Caco-2 (cell line): ENCODE measurements at regions not wholly inside any gene's neighbourhood (a gene's known extent, or its start where the extent isn't known, plus 50 kb on each side); places are given as distances from the start of the nearest gene placed in this dataset.
"Not testable (repeated sequence)": the region's sequence is repeated elsewhere in the genome, so short reads cannot be mapped to it uniquely, and the experiment has no call there.

ENCODE experiments used
- BruUV-seq: library from RNA; stranded (reverse); fragments of 400-500 nt; replicated peaks from 2 replicates; lab custom pipeline; 2021; lab: Mats Ljungman, UMichigan
- CTCF ChIA-PET: fragments of 300-600 bp; sonication (Branson Sonifier 250); formaldehyde crosslinking; loops from one replicate; lab custom pipeline; 2022; ENCODE audit warnings: antibody characterized with exemption; lab: Charles Lee
- POLR2A ChIA-PET: fragments of 300-600 bp; sonication (Branson Sonifier 250); formaldehyde crosslinking; loops from one replicate; lab custom pipeline; 2022; ENCODE audit warnings: antibody characterized with exemption; lab: Charles Lee
- DNase-seq, 2 experiments: peaks; one replicate each; pipeline versions ENCODE4 v3.0.0 to v3.0.0-alpha.2; 2020 to 2022
- H3K27me3 ChIP-seq: replicated peaks from 2 replicates; pipeline ENCODE4 v1.6.0; 2011; ENCODE audit warnings: low read length; ENCODE audit not compliant: control insufficient read depth, insufficient read depth
- H3K36me3 ChIP-seq: 2 replicates; pipeline ENCODE4 v1.5.1; 2011; ENCODE audit warnings: low read length; ENCODE audit not compliant: control insufficient read depth, insufficient read depth
- H3K4me1 ChIP-seq: fragments of 250-450 bp; sonication (Bioruptor Pico); 2 replicates; pipeline ENCODE4 v1.5.1; 2020; ENCODE audit warnings: mild to moderate bottlenecking
- H3K4me3 ChIP-seq: 2 replicates; pipeline ENCODE4 v1.5.1; 2011; ENCODE audit warnings: low read depth, mild to moderate bottlenecking, control low read depth, low read length
- H3K9me3 ChIP-seq: fragments of 250-450 bp; sonication (Bioruptor Pico); 2 replicates; pipeline ENCODE4 v1.5.1; 2020; ENCODE audit warnings: mild to moderate bottlenecking, moderate library complexity
- H3K27ac Mint-ChIP-seq: one replicate; pipeline ENCODE4 v1.8.0; 2022; ENCODE audit warnings: mixed read lengths; ENCODE audit not compliant: unreplicated experiment
- H3K27me3 Mint-ChIP-seq: one replicate; pipeline ENCODE4 v1.8.0; 2022; ENCODE audit warnings: mixed read lengths; ENCODE audit not compliant: insufficient read depth, unreplicated experiment
- H3K36me3 Mint-ChIP-seq: one replicate; pipeline ENCODE4 v1.8.0; 2022; ENCODE audit warnings: mild to moderate bottlenecking, mixed read lengths; ENCODE audit not compliant: insufficient read depth, unreplicated experiment
- H3K4me1 Mint-ChIP-seq: one replicate; pipeline ENCODE4 v1.8.0; 2022; ENCODE audit warnings: low read depth, mixed read lengths; ENCODE audit not compliant: unreplicated experiment
- H3K4me3 Mint-ChIP-seq: one replicate; pipeline ENCODE4 v1.8.0; 2022; ENCODE audit warnings: mild to moderate bottlenecking, moderate library complexity, mixed read lengths; ENCODE audit not compliant: unreplicated experiment
- H3K9me3 Mint-ChIP-seq: one replicate; pipeline ENCODE4 v1.8.0; 2022; ENCODE audit warnings: mixed read lengths; ENCODE audit not compliant: unreplicated experiment
- intact Hi-C: fragments of 100-400 bp; cut with micrococcal nuclease; formaldehyde crosslinking; loops from one replicate; pipeline ENCODE4 v1.10.0; 2022; ENCODE audit not compliant: unreplicated experiment
- TF ChIP-seq, protein P1 (sequence below), 2 experiments: fragments of 200-600 bp in 1 of 2; IDR thresholded peaks; 1 replicate in 1 of 2; 2 replicates in 1 of 2; pipeline versions ENCODE4 v1.5.1 to v1.8.0; 2011 to 2022; ENCODE audit warnings: antibody characterized with exemption in 1 of 2, control low read depth in 1 of 2, inconsistent platforms in 1 of 2, low read depth in 1 of 2, low read length in 1 of 2, mild to moderate bottlenecking in 1 of 2, moderate library complexity in 1 of 2; ENCODE audit not compliant: insufficient read depth in 1 of 2, severe bottlenecking in 1 of 2, unreplicated experiment in 1 of 2

DNA sequence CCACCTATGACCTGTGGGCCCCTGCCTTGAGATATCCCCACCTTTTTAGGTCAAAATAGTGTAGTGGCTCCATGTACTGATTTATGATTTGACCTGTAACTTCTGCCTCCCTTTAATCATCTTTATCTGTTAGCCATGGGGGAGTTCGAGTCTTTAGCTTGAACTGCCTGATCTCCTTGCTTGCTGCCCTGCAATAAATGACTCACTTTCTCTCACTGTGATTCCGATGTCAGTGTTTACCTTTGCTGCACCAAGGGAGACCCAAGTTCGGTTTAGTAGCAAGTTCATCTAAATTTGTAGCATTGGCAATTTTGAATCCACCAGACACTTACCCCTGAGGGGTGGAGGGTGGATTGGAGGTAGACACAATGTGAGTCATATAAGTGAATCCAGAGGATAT is 814.6 kb upstream of the AUTS2 start:
- DNase-seq: no peak
- H3K4me1 Mint-ChIP-seq: no peaks in the 10 kb centered on the region
- H3K36me3 Mint-ChIP-seq: no peaks in the 10 kb centered on the region
- CTCF ChIA-PET: no interaction called here
- H3K9me3 Mint-ChIP-seq: peaks cover 8% of the 10 kb centered on the region
- no peaks in the 10 kb centered on the region for H3K36me3 ChIP-seq
- intact Hi-C loops: no loop called here
- no peak overlapping the region for H3K4me3 Mint-ChIP-seq
- TF ChIP-seq, protein P1, sequence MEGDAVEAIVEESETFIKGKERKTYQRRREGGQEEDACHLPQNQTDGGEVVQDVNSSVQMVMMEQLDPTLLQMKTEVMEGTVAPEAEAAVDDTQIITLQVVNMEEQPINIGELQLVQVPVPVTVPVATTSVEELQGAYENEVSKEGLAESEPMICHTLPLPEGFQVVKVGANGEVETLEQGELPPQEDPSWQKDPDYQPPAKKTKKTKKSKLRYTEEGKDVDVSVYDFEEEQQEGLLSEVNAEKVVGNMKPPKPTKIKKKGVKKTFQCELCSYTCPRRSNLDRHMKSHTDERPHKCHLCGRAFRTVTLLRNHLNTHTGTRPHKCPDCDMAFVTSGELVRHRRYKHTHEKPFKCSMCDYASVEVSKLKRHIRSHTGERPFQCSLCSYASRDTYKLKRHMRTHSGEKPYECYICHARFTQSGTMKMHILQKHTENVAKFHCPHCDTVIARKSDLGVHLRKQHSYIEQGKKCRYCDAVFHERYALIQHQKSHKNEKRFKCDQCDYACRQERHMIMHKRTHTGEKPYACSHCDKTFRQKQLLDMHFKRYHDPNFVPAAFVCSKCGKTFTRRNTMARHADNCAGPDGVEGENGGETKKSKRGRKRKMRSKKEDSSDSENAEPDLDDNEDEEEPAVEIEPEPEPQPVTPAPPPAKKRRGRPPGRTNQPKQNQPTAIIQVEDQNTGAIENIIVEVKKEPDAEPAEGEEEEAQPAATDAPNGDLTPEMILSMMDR (IDR thresholded peaks at IDR 0.05; ENCODE audit: insufficient read depth in 1 of 2, low read depth in 1 of 2, low read length in 1 of 2, severe bottlenecking in 1 of 2, unreplicated experiment in 1 of 2): no peak
- H3K27me3 Mint-ChIP-seq: no peaks in the 10 kb centered on the region
- BruUV-seq: no TSS peak
- H3K9me3 ChIP-seq: no peaks in the 10 kb centered on the region
- no peak overlapping the region for H3K4me3 ChIP-seq
- H3K27ac Mint-ChIP-seq: no peak overlapping the region
- no peaks in the 10 kb centered on the region for H3K27me3 ChIP-seq
- POLR2A ChIA-PET: no interaction called here
- H3K4me1 ChIP-seq: no peaks in the 10 kb centered on the region

DNA sequence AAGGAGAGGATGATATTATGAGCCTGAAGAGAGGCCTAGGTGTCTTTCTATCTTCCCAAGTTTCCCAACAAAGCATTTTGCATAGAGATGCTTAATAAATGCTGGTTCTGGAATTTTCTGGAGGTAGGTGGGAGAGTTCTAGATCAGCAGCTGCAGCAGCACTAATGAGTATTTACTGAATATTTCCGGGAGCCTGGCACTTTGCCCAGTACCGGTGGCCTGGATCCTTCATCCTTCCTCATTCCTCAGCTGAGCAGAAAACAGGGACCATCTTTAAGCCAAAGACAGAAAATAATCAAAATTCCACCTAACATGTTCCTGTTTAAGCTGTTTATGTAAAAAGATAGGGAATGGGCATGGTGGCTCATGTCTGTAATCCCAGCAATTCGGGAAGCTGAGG is 813.2 kb upstream of the AUTS2 start:
- ChIA-PET CTCF (interaction anchor here (0.7 kb wide), 1 partner anchor 675 kb away, joined by 4 read pairs; no protein-coding TSS in a partner anchor), POLR2A (no interaction called here)
- no peaks in the 10 kb centered on the region for H3K9me3 ChIP-seq

DNA sequence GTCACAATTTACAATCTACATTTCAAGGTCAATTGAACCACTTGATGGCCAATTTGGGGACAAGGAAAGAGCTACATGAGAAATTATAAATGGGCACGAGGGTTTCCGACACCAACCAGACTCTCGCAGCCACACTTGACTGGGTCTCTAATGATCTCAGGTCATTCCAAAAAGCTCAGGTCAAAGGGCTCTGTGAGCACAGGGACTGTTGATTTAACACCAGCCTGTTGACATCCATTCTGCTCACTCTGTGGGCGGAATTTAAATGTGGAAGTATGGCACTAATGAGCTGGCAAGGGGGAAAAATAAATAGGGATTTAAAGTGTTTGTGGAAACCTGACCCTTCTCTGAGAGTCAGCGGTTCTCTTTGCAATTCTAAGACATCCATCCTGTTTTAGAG is 810.7 kb upstream of the AUTS2 start:
- no peak for DNase-seq
- BruUV-seq: no TSS peak

More for the DNA sequence above, 813.2 kb upstream of the AUTS2 start:
- no peaks in the 10 kb centered on the region for H3K4me1 ChIP-seq
- no peak overlapping the region for H3K4me3 ChIP-seq
- Mint-ChIP-seq H3K4me1 (no peaks in the 10 kb centered on the region), H3K36me3 (no peaks in the 10 kb centered on the region), H3K27me3 (no peaks in the 10 kb centered on the region), H3K4me3 (no peak overlapping the region), H3K27ac (no peak overlapping the region), H3K9me3 (peaks cover 8% of the 10 kb centered on the region)
- no peaks in the 10 kb centered on the region for H3K27me3 ChIP-seq
- BruUV-seq: no TSS peak
- no peaks in the 10 kb centered on the region for H3K36me3 ChIP-seq
- no peak for DNase-seq
- intact Hi-C loops: no loop called here
- TF ChIP-seq, protein P1 (IDR thresholded peaks at IDR 0.05; ENCODE audit: insufficient read depth in 1 of 2, low read depth in 1 of 2, low read length in 1 of 2, severe bottlenecking in 1 of 2, unreplicated experiment in 1 of 2): no peak

DNA sequence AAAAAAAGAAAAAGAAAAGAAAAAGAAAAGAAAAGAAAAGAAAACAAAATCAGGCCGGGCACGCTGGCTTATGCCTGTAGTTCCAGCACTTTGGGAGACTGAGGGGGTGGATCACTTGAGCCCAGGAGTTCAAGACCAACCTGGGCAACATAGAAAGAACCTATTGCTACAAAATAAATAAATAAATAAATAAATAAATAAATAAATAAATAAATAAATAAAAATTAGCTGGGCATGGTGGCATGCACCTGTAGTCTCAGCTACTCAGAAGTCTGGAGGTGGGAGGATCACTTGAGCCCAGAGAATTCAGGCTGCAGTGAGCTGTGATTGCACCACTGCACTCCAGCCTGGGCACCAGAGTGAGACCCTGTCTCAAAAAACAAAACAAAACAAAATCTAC is 809.7 kb upstream of the AUTS2 start:
- H3K4me3 ChIP-seq, H3K4me3 Mint-ChIP-seq, H3K27me3 ChIP-seq, DNase-seq, H3K9me3 Mint-ChIP-seq, intact Hi-C loops, H3K4me1 Mint-ChIP-seq, H3K4me1 ChIP-seq, POLR2A ChIA-PET, H3K36me3 ChIP-seq, H3K9me3 ChIP-seq, H3K27ac Mint-ChIP-seq, BruUV-seq, H3K27me3 Mint-ChIP-seq, H3K36me3 Mint-ChIP-seq, CTCF ChIA-PET: not testable (repeated sequence)

More for the DNA sequence above, 810.7 kb upstream of the AUTS2 start:
- Mint-ChIP-seq H3K27me3 (no peaks in the 10 kb centered on the region), H3K9me3 (peaks cover 8% of the 10 kb centered on the region), H3K4me1 (no peaks in the 10 kb centered on the region), H3K36me3 (no peaks in the 10 kb centered on the region), H3K4me3 (no peak overlapping the region), H3K27ac (no peak overlapping the region)
- intact Hi-C loops: no loop called here
- Histone ChIP-seq H3K4me1 (no peaks in the 10 kb centered on the region), H3K36me3 (no peaks in the 10 kb centered on the region), H3K9me3 (no peaks in the 10 kb centered on the region), H3K27me3 (no peaks in the 10 kb centered on the region), H3K4me3 (no peak overlapping the region)
- TF ChIP-seq, protein P1 (IDR thresholded peaks at IDR 0.05; ENCODE audit: insufficient read depth in 1 of 2, low read depth in 1 of 2, low read length in 1 of 2, severe bottlenecking in 1 of 2, unreplicated experiment in 1 of 2): no peak
- POLR2A ChIA-PET: no interaction called here
- CTCF ChIA-PET: no interaction called here
